LNCaP clone FGC (cell line): ENCODE measurements at regions not wholly inside any gene's neighbourhood (a gene's known extent, or its start where the extent isn't known, plus 50 kb on each side); places are given as distances from the start of the nearest gene placed in this dataset.
"Not testable (repeated sequence)": the region's sequence is repeated elsewhere in the genome, so short reads cannot be mapped to it uniquely, and the experiment has no call there.

Source experiments
- DNase-seq: peaks from one replicate; pipeline ENCODE4 v3.0.0-alpha.2; 2011; ENCODE audit warnings: low read depth
- H3K4me3 ChIP-seq: 2 replicates; pipeline ENCODE4 v1.5.1; 2011; ENCODE audit warnings: mild to moderate bottlenecking, low read depth, low read length, control low read depth
- TF ChIP-seq, protein P1 (sequence below): IDR thresholded peaks from 2 replicates; pipeline ENCODE4 v1.5.1; 2012; ENCODE audit warnings: mild to moderate bottlenecking; ENCODE audit not compliant: control insufficient read depth, insufficient read depth; ENCODE audit errors: extremely low read depth

DNA sequence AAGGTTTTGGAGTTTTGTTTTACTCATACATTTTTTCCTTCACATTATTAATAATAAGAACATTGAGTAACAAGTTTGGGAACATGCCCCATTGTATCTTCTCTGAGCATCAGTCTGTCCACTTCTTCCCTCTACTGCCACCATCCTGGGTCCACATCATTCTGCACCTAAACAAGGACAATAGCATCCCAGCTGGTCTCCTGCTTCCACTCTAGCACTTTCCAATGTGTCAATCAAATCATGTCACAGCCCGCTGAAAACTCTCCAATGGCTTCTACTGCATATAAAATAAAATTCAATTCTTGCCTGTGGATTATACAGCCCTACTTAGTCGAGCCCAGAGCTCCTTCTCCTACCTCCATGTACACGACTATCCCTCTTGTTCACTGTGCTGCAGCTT lies 66.8 kb upstream of the RBPJ start:
- DNase-seq: no peak
- no peak overlapping the region for H3K4me3 ChIP-seq
- TF ChIP-seq, protein P1, sequence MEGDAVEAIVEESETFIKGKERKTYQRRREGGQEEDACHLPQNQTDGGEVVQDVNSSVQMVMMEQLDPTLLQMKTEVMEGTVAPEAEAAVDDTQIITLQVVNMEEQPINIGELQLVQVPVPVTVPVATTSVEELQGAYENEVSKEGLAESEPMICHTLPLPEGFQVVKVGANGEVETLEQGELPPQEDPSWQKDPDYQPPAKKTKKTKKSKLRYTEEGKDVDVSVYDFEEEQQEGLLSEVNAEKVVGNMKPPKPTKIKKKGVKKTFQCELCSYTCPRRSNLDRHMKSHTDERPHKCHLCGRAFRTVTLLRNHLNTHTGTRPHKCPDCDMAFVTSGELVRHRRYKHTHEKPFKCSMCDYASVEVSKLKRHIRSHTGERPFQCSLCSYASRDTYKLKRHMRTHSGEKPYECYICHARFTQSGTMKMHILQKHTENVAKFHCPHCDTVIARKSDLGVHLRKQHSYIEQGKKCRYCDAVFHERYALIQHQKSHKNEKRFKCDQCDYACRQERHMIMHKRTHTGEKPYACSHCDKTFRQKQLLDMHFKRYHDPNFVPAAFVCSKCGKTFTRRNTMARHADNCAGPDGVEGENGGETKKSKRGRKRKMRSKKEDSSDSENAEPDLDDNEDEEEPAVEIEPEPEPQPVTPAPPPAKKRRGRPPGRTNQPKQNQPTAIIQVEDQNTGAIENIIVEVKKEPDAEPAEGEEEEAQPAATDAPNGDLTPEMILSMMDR: no peak

DNA sequence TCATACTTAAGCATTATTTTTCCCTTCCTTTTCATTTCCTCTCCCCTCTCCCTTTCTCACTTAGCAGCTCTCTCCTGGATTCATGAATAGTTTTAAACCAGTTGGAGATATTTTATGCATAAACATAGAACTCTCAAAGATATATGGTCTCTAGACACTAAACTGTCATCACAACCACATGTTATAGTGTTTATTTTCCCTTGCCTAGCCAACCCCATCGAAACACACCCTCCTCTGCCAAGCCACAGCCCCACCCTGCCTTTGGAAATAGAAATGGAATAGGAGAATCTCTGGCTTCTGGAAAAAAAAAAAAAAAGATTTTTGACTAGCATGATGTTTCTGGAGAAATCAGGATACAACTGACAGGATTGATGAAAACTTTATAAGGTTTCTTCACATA lies 64.8 kb upstream of the RBPJ start:
- H3K4me3 ChIP-seq: no peak overlapping the region
- DNase-seq: no peak
- TF ChIP-seq, protein P1: no peak

DNA sequence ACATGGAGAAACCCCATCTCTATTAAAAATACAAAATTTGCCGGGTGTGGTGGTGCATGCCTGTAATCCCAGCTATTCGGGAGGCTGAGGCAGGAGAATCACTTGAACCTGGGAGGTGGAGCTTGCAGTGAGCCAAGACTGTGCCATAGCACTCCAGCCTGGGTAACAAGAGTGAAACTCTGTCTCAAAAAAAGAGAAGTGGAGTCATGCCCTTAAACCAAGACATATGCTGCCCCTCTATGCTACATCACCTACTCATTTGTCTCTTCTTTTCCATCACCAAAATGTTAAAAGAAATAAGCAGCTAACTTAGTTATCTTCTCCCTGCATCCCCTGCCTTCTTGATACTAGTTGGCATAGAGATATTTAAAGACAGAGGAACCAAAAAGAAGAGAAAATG lies 63.4 kb upstream of the RBPJ start:
- H3K4me3 ChIP-seq, DNase-seq: not testable (repeated sequence)

DNA sequence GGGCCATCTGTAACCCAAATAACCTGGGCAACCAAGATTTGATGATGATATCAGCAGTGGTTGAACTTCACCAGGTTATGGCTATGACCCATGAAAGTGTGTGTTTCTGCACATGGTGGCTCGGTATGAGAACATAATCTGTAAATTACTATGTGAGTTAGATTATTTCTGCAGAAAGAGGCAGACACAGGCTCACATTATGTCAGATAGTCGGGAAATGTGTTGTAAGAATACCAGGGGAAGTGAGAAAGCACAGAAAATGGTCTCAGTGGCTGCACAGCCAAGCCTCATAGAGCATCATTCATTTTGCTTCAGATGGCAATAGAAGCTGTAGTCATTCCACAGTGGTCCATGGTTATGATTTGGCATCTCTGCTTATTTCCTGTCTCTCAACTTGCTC lies 63.0 kb upstream of the RBPJ start:
- no peak overlapping the region for H3K4me3 ChIP-seq
- DNase-seq: no peak
- TF ChIP-seq, protein P1: no peak

DNA sequence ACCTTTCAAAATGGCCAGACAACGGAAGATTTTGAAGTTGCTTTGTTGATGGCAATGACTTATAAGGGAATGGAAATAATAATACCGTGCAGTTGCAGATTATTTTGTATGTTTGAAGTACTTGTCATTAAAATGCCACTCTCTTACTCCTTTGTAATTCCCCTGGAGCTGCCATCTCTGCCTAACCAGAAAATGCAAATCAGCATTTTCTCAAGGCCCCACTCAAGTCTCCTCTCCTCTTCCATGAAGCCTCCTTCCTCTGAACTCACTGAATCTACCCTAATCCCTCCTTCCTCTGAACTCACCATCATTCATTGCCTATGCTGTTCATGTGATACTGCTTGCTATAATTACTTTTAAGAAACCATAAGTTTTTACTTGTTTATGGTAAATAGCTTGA lies 60.2 kb upstream of the RBPJ start:
- no peak overlapping the region for H3K4me3 ChIP-seq
- no peak for DNase-seq
- TF ChIP-seq, protein P1: no peak

DNA sequence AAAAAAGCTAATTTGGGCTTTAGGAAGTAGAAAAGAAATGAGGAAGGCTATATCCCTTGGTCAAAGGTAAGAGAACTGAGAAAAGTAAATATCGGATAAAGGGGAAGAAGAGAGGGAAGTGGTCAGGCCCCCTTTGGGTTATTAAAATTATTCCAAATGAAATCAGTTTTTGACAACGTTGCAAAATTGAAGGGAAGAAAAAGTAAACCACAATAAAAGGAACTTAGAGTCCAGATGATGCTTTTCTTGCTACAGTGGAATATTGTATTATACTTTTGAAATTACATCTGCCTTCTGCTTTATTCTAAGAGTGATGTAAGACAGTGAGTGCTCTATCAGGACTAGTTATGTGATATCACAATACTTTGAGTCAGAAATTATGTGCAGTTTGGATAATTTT lies 59.4 kb upstream of the RBPJ start:
- TF ChIP-seq, protein P1: no peak
- no peak overlapping the region for H3K4me3 ChIP-seq
- no peak for DNase-seq

DNA sequence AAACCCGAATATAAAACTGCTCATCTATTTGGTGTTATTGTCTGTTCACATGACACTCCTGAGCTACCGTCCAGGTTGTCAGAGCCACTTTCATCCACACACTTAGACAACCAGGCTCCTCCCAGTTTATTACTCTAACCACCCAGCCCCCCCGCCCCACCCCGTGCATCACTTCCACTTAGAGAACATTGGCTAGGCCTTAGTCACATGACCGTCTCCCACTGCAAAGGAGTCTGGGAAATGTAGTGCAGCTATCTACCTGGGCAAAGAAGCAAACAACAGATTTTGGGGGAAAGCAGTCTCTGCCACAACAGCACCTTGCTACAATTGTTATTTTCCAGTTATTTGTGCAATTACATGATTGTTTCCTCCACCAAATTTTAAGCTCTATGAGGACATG lies 57.6 kb upstream of the RBPJ start:
- H3K4me3 ChIP-seq: no peak overlapping the region
- DNase-seq: peak; percentile 36
- TF ChIP-seq, protein P1: no peak

DNA sequence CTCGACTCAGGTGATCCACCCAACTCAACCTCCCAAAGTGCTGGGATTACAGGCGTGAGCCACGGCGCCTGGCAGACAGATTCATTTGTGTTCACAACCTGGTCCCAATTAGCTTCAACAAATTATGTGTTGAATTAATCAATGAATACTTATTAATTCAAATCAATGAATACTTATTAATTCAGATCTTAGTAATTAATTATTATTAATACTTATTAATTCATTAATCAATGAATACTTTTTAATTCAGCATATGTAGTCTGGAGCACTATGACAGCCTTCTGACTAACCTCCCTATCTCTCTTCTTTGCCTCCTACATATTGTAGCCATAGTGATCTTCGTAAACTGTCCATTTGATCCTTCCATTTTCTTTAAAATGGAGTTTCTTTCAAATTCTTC lies 56.7 kb upstream of the RBPJ start:
- TF ChIP-seq, protein P1: no peak
- H3K4me3 ChIP-seq: no peak overlapping the region
- DNase-seq: no peak
